ENCODE measurements at regions not wholly inside any gene's neighbourhood (a gene's known extent, or its start where the extent isn't known, plus 50 kb on each side); places are given as distances from the start of the nearest gene placed in this dataset.

GRCh38 chr6:128826606-128827005 lies 56.3 kb upstream of the LAMA2 start:
- no peak for TF ChIP-seq POLR2A (IDR thresholded peaks at IDR 0.05)
- TF ChIP-seq CTCF (IDR thresholded peaks at IDR 0.05): no peak
- no peak for TF ChIP-seq POLR2AphosphoS5 (IDR thresholded peaks at IDR 0.05)
- TF ChIP-seq EP300 (IDR thresholded peaks at IDR 0.05): no peak

Data from stomach (tissue), 4 donors.